Epithelial cell of esophagus (primary cell): ENCODE measurements at regions not wholly inside any gene's neighbourhood (a gene's known extent, or its start where the extent isn't known, plus 50 kb on each side); places are given as distances from the start of the nearest gene placed in this dataset.

ENCODE experiments used
- DNase-seq: peaks from one replicate; pipeline ENCODE4 v3.0.0; 2010; ENCODE audit warnings: low read depth
- H3K4me3 ChIP-seq: 2 replicates; pipeline ENCODE4 v1.5.1; 2011; ENCODE audit warnings: mild to moderate bottlenecking, low read length, control low read depth
- TF ChIP-seq, protein P1 (sequence below): IDR thresholded peaks from 2 replicates; pipeline ENCODE4 v1.5.1; 2011; ENCODE audit warnings: low read depth, mild to moderate bottlenecking, low read length, control low read depth, inconsistent platforms; ENCODE audit not compliant: insufficient read depth; ENCODE audit errors: missing control alignments

DNA sequence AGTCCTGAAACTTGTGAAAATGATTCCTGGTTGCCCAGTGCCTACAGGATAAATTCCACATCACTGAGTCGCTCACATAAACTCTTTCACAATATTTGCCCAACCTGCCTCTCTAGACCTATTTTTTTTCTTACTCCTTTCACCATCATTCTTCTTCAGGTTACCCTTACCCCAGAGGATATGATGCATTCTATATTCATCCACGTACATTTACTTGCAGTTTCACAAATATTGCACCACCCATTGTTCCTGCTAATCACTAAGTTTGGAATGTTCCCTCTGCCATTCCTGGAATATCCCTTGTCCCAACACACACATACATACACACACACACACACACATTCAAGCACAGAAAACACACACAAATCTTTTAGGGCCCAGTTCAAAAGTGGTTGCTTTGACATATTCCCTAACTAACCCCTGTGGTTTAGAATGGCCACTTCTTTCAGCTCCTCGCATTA, 379.5 kb downstream of the ETS1 start:
- TF ChIP-seq, protein P1, sequence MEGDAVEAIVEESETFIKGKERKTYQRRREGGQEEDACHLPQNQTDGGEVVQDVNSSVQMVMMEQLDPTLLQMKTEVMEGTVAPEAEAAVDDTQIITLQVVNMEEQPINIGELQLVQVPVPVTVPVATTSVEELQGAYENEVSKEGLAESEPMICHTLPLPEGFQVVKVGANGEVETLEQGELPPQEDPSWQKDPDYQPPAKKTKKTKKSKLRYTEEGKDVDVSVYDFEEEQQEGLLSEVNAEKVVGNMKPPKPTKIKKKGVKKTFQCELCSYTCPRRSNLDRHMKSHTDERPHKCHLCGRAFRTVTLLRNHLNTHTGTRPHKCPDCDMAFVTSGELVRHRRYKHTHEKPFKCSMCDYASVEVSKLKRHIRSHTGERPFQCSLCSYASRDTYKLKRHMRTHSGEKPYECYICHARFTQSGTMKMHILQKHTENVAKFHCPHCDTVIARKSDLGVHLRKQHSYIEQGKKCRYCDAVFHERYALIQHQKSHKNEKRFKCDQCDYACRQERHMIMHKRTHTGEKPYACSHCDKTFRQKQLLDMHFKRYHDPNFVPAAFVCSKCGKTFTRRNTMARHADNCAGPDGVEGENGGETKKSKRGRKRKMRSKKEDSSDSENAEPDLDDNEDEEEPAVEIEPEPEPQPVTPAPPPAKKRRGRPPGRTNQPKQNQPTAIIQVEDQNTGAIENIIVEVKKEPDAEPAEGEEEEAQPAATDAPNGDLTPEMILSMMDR = no peak
- no peak overlapping the region for H3K4me3 ChIP-seq
- peak; percentile 98 for DNase-seq

DNA sequence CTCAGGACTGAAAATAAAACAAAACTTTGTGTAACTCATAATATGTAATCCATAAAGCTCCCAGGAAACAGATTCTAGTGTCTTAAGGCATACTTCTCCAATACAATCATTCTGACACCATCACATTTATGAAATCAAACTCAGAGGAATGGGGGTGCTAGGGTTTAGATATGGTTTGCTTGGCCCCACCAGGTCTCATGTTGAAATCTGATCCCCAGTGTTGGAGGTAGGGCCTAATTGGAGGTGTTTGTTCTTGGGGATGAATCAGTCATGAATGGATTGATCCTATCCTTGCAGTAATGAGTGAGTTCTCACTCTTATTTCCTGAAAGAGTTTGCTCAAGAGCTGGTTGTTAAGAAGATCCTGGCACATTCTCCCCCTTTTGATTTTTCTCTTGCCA, 380.9 kb downstream of the ETS1 start:
- TF ChIP-seq, protein P1 = no peak
- no peak overlapping the region for H3K4me3 ChIP-seq
- DNase-seq = peak; percentile 86

DNA sequence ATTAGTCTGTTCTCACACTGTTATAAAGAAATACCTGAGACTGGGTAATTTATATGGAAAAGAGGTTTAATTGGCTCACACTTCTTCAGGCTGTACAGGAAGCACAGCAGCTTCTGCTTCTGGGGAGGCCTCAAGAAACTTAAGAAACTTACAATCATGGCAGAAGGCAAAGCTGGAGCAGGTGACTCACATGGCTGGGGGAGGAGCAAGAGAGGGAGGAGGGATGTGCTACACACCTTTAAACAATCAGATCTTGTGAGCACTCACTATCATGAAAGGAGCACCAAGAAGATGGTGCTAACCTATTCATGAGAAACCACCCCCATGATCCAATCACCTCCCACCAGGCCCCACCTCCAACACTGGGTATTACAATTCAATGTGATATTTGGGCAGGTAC, 381.6 kb downstream of the ETS1 start:
- peak; percentile 77 for DNase-seq
- TF ChIP-seq, protein P1 = no peak
- no peak overlapping the region for H3K4me3 ChIP-seq

DNA sequence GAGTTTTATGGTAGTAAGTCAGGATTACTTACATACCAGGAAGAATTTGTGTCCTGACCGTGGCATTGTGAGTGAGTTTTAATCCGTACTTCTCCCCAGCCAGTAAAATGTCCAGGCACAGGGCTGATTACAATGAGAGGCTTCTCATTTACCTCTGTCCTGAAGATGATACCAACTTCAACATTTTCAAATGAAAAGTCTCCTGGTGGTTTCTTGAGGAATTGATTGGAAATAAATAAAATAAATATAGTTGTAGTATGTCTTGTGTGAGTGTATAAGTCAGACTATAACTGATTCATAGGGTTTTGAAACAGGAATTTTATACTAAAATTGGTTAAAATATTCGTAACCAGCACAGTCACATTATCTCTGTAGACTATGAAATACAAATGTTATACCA, 382.5 kb downstream of the ETS1 start:
- TF ChIP-seq, protein P1 = no peak
- no peak overlapping the region for H3K4me3 ChIP-seq

DNA sequence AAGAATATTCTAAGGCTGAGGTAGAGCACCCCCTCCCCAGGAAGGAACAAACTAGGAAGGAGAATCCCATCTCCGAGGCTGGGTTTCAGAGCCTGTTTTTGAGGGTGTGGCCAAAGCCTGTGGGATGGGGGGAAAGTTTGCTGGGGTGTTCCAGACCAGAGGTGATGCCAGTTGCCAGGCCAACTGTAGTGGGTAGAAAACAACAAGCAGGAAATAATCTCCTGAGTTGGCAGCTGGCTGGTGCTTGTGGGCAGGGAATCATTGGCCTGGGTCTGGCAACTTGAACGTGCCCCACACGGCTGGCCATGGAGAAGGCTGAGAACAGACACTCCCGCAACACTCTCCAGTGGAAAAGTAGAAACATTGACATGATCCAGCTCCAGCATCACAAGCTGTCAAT, 385.6 kb downstream of the ETS1 start:
- TF ChIP-seq, protein P1 = no peak
- no peak for DNase-seq
- H3K4me3 ChIP-seq = no peak overlapping the region

More for the DNA sequence above, 382.5 kb downstream of the ETS1 start:
- no peak for DNase-seq

DNA sequence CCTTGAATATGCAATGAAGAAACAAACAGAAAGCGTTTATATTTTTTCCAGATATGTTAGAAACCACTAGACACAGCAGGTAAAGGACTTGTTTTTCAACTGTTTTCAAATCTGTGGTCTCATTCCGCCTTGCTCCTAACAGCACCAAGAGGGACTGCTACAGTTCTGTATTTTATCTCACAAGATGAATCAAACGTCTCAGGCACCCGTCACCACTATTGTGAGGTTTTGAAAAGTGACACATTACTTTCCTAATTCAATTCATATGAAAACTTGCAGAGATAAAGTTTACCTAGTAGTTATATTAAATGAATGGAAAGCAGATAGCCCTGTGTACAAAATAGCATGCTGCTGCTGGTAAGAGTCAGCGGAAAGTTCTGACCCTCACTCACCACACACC, 386.3 kb downstream of the ETS1 start:
- DNase-seq = no peak
- no peak overlapping the region for H3K4me3 ChIP-seq
- TF ChIP-seq, protein P1 = no peak

DNA sequence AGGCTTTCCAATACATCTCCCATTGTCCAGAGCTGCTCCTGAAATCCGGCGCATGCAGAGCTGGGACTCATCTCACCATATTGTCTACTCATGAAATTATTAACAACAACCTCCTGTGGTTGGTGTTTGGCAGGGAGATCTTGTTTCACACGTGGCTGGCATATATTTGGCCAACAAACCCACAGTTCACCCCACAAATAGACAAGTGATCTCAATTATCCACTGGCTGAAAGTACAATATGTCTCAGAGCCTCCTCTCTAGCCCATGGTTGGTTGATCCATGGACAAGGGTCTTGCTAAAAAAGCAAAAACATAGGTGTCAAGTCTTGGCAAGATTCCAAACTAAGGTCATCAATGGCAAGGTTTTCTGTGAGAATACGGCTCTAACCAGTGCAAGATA, 386.9 kb downstream of the ETS1 start:
- TF ChIP-seq, protein P1 = no peak
- H3K4me3 ChIP-seq = no peak overlapping the region

More for the DNA sequence above, 386.9 kb downstream of the ETS1 start:
- no peak for DNase-seq
